ENCODE measurements at regions not wholly inside any gene's neighbourhood (a gene's known extent, or its start where the extent isn't known, plus 50 kb on each side); places are given as distances from the start of the nearest gene placed in this dataset.
"Not testable (repeated sequence)": the region's sequence is repeated elsewhere in the genome, so short reads cannot be mapped to it uniquely, and the experiment has no call there.

DNA sequence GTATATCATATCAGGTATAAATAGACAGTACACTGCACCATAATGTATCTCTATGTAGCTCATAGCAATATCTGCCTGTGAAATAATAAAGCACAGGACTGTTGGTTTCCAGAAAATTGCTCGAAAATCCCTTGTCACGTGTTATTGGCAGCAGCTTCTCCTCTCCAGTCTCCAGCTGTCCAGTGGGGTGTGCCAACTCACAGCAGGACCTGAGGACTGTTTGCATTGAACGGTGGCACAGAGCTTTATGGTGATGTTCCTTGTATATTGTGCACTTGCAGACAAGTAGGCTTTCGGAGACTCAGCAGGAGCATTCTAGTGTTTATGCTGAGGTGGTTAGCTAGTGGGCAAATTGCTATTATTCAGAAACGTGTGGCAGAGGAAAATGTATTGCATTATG is 182.2 kb upstream of the ATP5MC3 start:
- intact Hi-C loops (cut with micrococcal nuclease) = no loop called here

DNA sequence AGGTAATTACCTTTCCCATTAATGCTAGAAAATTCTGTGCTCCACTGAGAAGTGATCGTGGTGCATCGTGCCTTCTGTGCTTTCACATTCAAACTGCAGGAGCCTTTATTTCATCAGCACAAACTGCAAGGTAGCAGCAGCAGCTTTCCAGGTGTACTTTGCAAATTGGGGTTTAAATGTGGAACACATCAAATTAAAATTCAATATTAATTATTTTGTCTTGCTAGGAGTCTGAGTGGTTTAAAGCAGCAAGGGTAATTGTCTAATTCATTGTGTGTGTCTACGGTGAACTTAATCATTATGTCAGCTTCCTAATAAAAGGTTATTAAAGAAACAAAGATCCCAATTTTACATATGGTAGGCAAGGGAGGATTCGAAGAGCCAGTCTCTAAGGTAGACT is 180.8 kb upstream of the ATP5MC3 start:
- intact Hi-C loops (cut with micrococcal nuclease) = no loop called here

DNA sequence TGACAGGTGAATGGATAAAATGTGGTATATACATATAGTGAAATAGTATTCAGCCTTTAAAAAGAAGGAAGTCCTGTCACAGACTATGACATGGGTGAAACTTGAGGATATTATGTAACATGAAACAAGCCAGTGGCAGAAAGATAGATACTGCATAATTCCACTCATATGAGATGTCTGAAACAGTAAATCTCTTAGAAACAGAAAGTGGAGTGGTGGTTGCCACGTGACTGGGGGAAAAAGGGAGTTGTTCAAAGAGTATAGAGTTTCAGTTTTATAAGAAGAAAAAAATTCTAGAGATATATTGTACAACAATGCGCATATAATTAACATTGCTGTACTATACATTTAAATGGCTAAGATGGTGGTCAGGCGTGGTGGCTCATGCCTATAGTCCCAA is 178.2 kb upstream of the ATP5MC3 start:
- intact Hi-C loops (cut with micrococcal nuclease) = no loop called here

DNA sequence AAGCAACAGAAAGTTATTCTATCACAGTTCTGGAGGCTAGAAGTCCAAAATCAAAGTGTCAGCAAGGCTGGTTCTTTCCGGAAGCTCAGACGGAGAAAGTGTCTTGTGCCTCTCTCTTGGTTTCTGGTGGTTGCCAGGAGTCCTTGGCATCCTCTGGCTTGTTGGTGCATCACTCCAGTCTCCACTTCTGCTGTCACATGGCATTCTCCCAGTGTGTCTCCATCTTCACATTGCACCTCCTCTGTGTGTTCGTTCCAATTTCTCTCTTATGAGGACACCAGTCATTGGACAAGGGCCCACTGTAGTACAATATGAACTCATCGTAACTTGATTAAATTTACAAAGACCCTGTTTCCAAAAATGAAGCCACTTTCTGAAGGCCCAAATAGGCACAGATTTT is 175.4 kb upstream of the ATP5MC3 start:
- intact Hi-C loops (cut with micrococcal nuclease) = no loop called here

DNA sequence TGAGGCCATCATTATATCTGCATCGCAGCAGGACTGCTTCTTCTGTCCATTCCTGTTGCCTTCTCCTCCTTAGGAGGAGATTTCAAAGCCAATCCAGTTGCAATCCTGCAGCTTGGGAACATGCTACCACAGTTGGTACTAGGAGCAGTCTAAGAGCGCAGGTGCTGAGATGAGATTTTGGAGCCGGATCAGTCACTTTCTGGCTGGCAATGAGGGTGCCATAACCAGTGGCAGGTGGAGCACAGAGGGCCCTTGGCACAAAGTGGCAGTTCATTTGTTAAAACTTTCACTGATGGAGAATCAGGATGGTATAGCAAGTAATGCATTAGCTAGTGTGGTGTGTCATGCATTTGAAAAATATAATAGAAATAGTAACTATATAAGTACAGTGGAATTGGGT is 173.7 kb upstream of the ATP5MC3 start:
- intact Hi-C loops (cut with micrococcal nuclease) = no loop called here

DNA sequence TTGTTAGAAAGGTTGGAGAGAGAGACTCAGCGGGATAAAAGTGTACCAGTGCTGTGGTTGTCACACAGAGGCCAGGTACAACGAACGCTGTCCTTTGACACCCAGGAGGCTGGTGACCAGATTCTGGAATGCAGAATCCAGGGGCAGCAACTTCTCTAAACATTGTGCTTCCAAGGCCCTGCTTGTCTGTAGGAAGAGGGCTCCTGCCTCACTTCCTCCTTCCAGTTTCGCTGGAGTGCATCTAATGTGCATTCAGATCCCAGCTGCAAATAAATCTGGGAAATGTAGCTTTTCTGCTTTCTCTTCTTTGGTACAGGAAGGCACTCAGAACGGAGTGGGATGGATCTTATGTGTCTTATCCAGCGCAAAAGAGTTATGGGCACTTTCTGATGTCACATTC is 171.8 kb upstream of the ATP5MC3 start:
- intact Hi-C loops (cut with micrococcal nuclease) = no loop called here

DNA sequence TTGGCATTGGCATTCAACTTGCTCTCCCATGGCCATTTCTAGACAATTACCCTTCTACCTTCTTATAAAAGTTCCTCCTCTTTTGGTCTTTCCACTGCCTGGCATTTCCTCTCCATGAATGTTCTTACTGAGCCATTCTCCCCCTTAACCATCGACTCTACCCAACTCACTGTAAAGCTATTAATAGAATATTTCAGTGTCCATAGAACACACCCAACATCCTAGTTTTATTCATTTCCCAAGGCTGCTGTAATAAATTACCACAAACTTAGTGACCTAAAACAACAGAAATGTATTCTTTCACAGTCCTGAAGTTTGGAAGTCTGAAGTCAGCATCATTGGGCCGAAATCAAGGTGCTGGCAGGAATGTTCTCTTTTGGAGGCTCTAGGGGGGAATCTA is 170.0 kb upstream of the ATP5MC3 start:
- intact Hi-C loops (cut with micrococcal nuclease) = no loop called here

DNA sequence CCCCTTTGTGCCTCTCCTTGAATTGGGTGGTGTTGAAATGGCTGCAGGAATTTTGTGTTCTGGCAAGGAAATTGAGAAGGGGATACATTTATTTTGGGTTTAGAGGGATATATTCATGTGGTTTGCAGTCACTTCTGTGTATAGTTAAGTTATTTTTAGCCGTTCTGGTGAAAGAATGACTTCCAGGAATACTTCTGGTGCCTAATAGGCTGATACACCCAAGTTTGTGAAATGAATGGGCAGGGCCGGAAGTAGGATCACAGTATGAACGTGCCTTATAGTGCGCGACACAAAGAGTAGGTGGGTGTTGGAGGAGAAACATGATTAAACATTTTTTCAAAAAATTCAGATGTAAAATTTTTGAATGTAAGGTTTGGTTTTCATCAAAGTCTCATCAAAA is 168.6 kb upstream of the ATP5MC3 start:
- intact Hi-C loops (cut with micrococcal nuclease) = no loop called here

DNA sequence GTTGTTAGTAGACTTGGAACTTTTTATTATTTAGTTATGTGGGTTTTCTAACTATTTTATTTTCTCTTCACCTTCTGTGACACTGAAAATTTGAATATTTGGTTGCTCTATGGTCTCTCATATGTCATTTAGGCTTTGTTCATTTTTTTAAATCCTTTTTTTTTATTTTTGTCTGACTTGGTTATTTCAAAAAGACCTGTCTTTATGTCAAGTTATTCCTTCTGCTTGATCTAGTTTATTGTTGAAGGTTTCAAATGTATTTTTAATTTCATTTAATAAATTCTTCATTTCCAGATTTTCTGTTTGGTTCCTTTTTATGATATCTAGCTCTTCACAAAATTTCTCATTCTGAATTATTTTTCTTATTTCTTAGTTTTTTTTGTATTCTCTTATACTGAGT is 160.6 kb upstream of the ATP5MC3 start:
- intact Hi-C loops (cut with micrococcal nuclease) = no loop called here

DNA sequence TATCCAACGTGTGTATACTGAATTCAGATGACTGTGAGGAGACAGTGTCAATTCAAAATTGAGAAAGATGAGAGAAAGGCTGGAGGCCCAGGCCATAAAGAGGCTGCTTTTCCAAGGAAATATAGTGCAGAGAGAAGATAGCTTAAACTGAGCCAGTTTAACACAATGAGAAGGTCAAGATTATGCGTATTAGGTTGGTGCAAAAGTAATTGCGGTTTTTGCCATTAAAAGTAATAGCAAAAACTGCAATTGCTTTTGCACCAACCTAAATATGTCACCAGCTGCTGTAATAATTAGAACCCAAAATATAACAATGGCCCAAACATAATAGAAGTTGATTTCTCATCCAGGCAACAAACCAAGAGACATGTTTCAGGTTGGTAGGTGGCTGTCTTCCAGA is 148.7 kb upstream of the ATP5MC3 start:
- intact Hi-C loops (cut with micrococcal nuclease) = no loop called here

DNA sequence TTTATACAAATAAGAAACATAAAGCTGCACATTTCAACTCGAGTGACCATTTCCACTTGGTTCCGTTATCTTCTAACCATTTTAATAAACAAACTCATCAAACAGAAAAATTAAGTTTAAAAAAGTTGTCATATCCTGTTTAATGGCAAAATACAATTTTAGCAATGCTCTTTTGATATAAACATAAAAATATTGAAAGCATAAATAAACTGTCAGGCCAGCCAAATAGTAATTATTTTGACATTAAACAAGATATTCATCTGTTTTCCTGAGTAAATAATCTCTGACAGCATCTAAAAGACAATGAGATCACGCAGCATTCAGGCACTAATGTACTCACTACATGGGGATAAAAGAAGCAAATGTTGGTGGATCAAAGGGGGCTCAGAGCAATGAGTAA is 145.3 kb upstream of the ATP5MC3 start:
- intact Hi-C loops (cut with micrococcal nuclease) = no loop called here

DNA sequence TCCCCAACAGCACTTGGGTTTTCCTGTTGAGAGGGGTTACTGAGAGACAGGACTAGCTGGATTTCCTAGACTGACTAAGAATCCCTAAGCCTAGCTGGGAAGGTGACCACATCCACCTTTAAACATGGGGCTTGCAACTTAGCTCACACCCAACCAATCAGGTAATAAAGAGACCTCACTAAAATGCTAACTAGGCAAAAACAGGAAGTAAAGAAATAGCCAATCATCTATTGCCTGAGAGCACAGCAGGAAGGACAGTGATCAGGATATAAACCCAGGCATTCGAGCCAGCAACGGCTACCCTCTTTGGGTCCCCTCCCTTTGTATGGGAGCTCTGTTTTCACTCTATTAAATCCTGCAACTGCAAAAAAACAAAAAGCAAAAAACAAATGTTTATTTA is 144.7 kb upstream of the ATP5MC3 start:
- intact Hi-C loops (cut with micrococcal nuclease) = not testable (repeated sequence)

DNA sequence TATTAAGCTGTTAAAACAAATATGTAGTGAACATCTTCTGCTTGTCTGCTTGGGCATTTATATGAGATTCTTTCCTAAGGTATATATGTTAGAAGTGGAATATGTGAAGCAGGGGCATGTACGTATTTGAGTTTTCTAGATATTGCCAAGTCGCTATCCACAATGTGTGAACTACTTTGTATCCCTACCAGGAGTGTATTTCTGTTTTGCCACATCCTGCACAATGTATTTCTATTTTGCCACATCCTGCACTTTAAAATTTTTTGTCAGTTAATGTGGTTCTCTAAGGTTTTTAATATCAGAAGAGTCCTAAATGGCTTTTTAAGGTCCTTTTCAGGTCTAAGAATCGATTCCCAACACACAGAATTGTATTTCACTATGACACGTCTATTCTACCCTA is 141.7 kb upstream of the ATP5MC3 start:
- intact Hi-C loops (cut with micrococcal nuclease) = no loop called here

DNA sequence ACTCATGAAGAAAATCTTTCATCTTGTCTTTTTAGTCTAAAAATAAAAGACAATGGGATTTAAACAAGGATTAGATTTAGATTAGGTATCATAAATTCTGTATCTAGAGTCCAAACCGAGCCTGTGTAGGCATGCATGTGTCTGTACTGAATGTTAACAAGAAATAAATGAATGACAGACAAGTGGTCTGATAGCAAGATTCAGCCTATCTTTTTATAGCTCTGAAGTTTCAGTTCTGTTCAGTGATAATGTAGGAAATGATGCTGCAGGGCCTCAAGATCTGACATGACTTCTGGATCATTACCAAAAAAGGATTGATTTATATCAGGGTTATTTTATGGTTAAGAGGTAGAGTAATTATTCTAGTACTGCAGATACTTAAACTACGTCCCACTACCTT is 137.0 kb upstream of the ATP5MC3 start:
- intact Hi-C loops (cut with micrococcal nuclease) = no loop called here

DNA sequence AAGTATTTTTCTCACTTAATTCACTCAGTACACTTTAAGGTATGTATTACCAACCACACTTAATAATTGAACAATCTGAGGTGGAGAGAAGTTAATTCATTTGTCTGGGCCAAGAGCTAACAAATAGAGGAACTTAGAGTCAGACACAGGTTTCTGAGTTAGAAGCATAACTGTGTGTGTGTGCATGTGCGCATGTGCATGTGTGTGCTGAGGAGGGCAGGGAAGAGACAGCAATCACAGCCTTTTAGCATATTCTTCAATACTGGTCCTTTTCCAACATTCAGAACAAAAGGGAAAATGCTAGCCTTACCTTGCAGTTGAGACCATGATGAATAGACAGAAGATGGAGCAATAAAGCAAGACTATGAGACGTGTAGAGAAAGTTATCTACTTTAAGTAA is 136.2 kb upstream of the ATP5MC3 start:
- intact Hi-C loops (cut with micrococcal nuclease) = no loop called here

DNA sequence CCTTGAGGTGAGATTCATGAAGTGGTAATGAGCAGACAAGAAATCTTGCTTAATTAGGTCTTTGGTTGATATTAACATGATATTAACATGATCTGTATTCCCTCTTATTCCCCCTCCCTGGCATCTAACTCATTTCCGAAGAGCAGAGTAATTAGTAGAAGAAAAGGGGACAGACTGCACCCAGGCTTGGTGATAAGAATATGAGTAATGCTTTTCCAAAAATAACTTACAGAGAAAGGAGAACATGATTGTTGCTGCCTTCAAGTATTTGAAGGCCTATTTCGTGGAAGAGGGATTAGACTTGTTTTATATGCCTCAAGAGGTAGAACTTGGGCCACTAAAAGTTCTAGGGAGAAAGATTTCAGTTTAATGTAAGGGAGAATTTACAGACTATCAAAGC is 130.6 kb upstream of the ATP5MC3 start:
- intact Hi-C loops (cut with micrococcal nuclease) = no loop called here

DNA sequence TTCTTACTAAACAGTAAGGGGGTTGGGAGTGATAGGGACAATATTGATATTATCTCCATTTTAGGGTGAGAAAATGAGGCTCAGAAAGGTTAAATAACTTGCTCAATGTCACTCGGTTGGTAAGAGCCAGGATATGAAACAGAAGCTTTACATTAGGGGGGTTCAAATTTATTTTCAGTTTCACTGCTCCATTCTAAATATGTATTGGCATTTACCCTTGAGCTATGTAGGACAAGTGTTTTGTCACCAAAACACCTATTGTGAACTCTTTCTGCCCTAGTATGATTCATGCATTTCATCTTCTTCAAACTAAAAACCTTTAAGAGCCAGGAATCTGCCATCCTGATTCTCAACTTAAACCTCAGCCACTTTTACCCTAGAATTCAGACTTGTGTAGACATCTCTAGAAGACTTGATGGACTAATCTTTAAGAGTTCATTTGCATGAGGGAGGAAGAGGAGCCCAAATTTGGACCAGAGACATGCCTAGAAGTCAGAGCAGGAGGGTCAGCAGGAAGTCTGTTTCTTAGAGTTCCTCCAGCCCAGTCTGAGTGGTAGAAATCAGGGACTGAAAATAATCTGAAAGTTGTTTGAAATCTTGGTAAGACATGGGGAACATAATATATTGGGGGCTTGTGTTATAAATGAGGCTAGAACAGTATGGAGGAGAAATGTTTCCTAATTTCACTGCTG is 129.4 kb upstream of the ATP5MC3 start:
- intact Hi-C loops (cut with micrococcal nuclease) = no loop called here

DNA sequence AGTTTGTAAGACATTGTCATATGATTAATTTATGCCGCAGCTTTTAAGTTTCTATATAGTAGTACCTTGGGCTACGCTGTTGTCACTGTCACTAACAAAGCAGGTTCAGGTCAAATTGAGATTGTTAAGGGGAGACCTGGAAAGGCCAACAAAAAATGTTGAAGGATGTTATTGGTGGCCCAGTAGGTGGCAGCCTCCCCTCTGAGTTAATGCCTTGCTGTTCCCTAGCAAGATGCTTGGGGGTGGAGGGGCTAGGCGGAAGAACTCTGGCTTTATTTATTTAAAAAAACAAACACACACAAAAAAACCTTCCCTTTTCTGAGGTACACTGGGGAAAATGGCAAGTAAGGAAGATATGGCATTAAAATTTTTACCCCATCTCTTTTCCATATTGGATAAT is 128.3 kb upstream of the ATP5MC3 start:
- intact Hi-C loops (cut with micrococcal nuclease) = no loop called here

DNA sequence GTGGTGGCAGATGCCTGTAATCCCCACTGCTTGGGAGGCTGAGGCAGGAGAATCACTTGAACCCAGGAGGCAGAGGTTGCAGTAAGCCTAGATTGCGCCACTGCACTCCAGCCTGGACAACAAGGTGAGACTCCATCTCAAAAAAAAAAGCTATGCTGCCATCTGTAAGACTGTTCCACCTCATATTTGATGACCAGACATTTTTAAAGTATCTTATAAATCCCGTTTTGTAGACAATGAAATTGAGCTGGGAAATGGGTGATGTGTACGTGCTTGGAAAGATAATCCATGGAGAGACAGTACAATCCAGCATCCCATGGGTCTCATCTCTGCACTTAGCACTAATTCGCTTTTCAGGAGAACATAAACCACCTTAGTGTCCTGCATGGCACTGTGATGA is 126.5 kb upstream of the ATP5MC3 start:
- intact Hi-C loops (cut with micrococcal nuclease) = no loop called here

DNA sequence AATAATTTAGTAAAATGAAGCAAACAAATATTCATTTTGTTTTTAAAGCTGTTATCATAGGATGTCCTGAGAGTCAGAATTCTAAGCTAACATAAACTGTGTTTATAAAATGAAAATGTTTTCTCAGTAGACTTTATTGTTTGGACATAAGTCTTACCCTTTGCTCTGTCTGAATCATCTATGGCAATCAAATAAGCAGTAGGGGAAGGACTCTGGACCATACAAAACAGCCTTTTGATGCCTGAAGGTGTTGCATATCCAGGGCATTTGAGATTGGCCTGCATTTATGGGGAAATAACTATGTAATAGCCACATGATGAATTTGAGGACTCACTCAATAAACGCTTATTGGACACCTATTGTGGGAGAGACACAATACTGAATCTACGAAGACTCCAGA is 123.0 kb upstream of the ATP5MC3 start:
- intact Hi-C loops (cut with micrococcal nuclease) = no loop called here

DNA sequence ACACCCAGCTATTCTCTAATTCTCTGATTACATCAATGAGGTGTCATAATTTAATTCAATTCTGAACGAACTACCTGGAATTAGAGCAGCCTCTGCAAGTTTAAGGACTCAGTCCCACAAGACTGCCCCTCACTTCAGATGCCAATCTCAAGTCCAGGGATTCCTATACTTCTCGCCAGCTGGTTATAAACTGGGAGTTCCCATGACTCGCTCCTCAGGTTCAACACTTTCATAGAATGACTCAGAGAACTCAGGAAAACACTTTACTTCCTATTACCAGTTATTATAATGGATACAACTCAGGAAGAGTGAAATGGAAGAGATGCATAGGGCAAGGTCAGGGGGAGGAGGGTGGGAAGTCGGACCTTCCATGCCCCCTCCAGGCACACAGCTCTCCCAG is 112.3 kb upstream of the ATP5MC3 start:
- intact Hi-C loops (cut with micrococcal nuclease) = no loop called here

DNA sequence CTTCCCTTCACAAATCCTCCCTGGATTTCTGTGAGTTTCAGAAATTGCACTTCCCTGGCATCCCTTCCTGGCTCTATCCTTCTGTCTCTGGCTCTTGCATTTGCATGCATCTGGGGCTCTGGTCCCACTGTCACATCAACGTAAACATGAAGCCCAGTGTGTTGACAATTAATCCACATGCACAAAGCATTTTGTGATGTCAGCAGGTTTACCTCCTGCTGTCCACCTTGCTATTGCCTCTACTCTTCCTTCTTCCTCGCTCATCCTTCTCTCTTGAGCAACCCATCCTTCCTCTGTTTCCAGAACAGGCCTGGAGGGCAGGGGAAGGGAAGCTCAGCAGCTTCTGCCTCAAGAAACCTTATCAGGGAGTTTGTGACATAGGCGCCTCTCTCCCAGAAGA is 111.7 kb upstream of the ATP5MC3 start:
- intact Hi-C loops (cut with micrococcal nuclease) = no loop called here

DNA sequence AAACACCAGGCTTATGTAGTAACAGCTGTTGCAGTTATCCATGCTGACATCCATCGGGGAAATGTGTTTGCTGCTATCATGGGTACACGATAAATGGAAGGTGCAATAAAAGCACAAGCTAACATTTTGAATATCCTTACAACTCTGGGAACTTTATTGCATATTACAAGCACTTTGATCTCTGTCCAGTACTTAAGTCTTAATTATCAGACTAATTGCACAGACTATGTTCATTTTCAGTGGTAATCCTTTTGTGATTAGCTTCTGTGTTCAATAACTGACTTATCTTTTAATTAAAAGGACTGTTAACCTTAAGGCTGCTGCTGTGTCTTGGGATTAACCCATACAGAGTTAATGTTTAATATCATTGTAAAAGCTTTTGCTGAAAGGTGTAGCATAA is 101.4 kb upstream of the ATP5MC3 start:
- intact Hi-C loops (cut with micrococcal nuclease) = loop anchor here (1.0 to 5.0 kb wide), 5 partner anchors 80 to 583 kb away; no protein-coding TSS in a partner anchor

DNA sequence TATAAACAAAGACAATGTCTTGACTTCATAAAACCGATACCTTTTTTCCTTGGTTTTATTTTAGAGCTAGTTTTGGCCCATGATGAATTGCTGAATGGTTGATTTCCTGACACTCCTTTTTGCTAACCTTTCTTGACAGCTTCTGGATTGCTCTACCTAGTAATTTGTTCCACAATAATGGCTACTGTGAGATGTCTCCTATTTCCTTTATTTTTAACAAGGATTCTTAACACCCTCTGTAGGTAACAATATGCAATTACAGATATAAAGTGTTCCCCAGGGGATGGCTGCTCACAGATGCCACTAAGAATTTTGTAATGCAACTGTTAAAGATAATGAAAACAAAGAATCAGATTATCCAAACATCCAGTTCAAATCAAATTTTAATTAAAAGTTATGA is 100.8 kb upstream of the ATP5MC3 start:
- intact Hi-C loops (cut with micrococcal nuclease) = loop anchor here (1.0 to 5.0 kb wide), 5 partner anchors 79 to 582 kb away; no protein-coding TSS in a partner anchor

All from T-helper 1 cell treated with Interleukin-12 subunit alpha and Interleukin-12 subunit beta and Interleukin-4 antibody, amounts not matched to agents 30 ng/mL and 1 ng/mL, for 36 hours (primary cell).